ENCODE measurements at regions not wholly inside any gene's neighbourhood (a gene's known extent, or its start where the extent isn't known, plus 50 kb on each side); places are given as distances from the start of the nearest gene placed in this dataset.

- ChIA-PET POLR2A (no interaction called here), CTCF (no interaction called here)
- no peaks in the 10 kb centered on the region for H3K9me3 ChIP-seq
- DNase-seq (ENCODE audit: low read depth in 1 of 2, low spot score in 1 of 2) (no peak), FAIRE-seq (no peak), ATAC-seq (no peak)
- H3K27ac ChIP-seq = no peak overlapping the region
- H3K4me3 ChIP-seq = no peak overlapping the region
- no peak for TF ChIP-seq TP53 (CRISPR knock-in tag; IDR thresholded peaks at IDR 0.05)
- TF ChIP-seq E2F6 (IDR thresholded peaks at IDR 0.05; ENCODE audit: borderline replicate concordance, low read depth) = no peak
- no peak for TF ChIP-seq TFCP2L1 (CRISPR knock-in tag; IDR thresholded peaks at IDR 0.05)
- TF ChIP-seq MAX (IDR thresholded peaks at IDR 0.05) = no peak
- no peak for TF ChIP-seq BCL3 (IDR thresholded peaks at IDR 0.05)
- no peak for TF ChIP-seq ZNF302 (CRISPR knock-in tag; IDR thresholded peaks at IDR 0.05)
- no peak for TF ChIP-seq RFX5 (IDR thresholded peaks at IDR 0.05)
- no peak for TF ChIP-seq CBX2 (IDR thresholded peaks at IDR 0.05; ENCODE audit: borderline replicate concordance, low read depth)
- no peak for TF ChIP-seq KDM5A (IDR thresholded peaks at IDR 0.05)
- no peak for TF ChIP-seq CHD2 (IDR thresholded peaks at IDR 0.05; ENCODE audit: low read length, partially characterized antibody)
- no peak for TF ChIP-seq ZFP36 (IDR thresholded peaks at IDR 0.05; ENCODE audit: borderline replicate concordance, partially characterized antibody)
- no peak for TF ChIP-seq HES2 (IDR thresholded peaks at IDR 0.05)
- no peak for TF ChIP-seq POLR2AphosphoS2 (conservative IDR thresholded peaks at IDR 0.05; ENCODE audit: low read length)
- 51% methylated on average over 9 of the region's 9 CpGs for WGBS (ENCODE audit: missing lambda C conversion rate)
- H3K4me2 ChIP-seq = no peak overlapping the region
- H3K4me1 ChIP-seq = peaks cover 1% of the 10 kb centered on the region; the same call in 1 of the 3 replicates
Measured at GRCh38 chr7:156059369-156059768, 247.1 kb upstream of the SHH start.

- CTCF ChIA-PET = no interaction called here
- WGBS (ENCODE audit: missing lambda C conversion rate) = 68% methylated on average over 12 of the region's 14 CpGs
- DNase-seq (ENCODE audit: low read depth in 1 of 2, low spot score in 1 of 2) (no peak), ATAC-seq (no peak), FAIRE-seq (no peak)
- Histone ChIP-seq H3K4me1 (no peaks in the 10 kb centered on the region), H3K9me3 (no peaks in the 10 kb centered on the region), H3K4me2 (no peak overlapping the region), H3K4me3 (no peak overlapping the region), H3K27ac (no peak overlapping the region)
- TF ChIP-seq PBX3 (IDR thresholded peaks at IDR 0.05) = no peak
- TF ChIP-seq RFX5 (IDR thresholded peaks at IDR 0.05) = no peak
- TF ChIP-seq BHLHE40 (IDR thresholded peaks at IDR 0.05; ENCODE audit: low read depth, low read length) = no peak
- no peak for TF ChIP-seq BCL3 (IDR thresholded peaks at IDR 0.05)
- no peak for TF ChIP-seq ATOH8 (CRISPR knock-in tag; IDR thresholded peaks at IDR 0.05; ENCODE audit: low read depth)
- no peak for TF ChIP-seq FOXS1 (CRISPR knock-in tag; IDR thresholded peaks at IDR 0.05)
- TF ChIP-seq ZC3H11A (IDR thresholded peaks at IDR 0.05) = no peak
- no peak for TF ChIP-seq TFCP2L1 (CRISPR knock-in tag; IDR thresholded peaks at IDR 0.05)
- no peak for TF ChIP-seq CEBPB (IDR thresholded peaks at IDR 0.05)
- no peak for TF ChIP-seq JUN (IDR thresholded peaks at IDR 0.05)
- no peak for TF ChIP-seq USF2 (IDR thresholded peaks at IDR 0.05)
- no peak for TF ChIP-seq PHF8 (IDR thresholded peaks at IDR 0.05; ENCODE audit: borderline replicate concordance, low read depth)
- TF ChIP-seq NPAS2 (CRISPR knock-in tag; IDR thresholded peaks at IDR 0.05; ENCODE audit: borderline replicate concordance) = no peak
- no peak for TF ChIP-seq HEYL (CRISPR knock-in tag; IDR thresholded peaks at IDR 0.05)
- TF ChIP-seq CHD2 (IDR thresholded peaks at IDR 0.05; ENCODE audit: low read length, partially characterized antibody) = no peak
- TF ChIP-seq NFE2L2 (conservative IDR thresholded peaks at IDR 0.05; ENCODE audit: low read length) = no peak
- TF ChIP-seq TP53 (CRISPR knock-in tag; IDR thresholded peaks at IDR 0.05) = no peak
- TF ChIP-seq MYC (IDR thresholded peaks at IDR 0.05; ENCODE audit: borderline replicate concordance, low read length) = no peak
- TF ChIP-seq HMGXB4 (CRISPR knock-in tag; IDR thresholded peaks at IDR 0.05; ENCODE audit: borderline replicate concordance) = no peak
- no peak for TF ChIP-seq FOSL2 (IDR thresholded peaks at IDR 0.05)
- TF ChIP-seq FOSL2 (CRISPR knock-in tag; IDR thresholded peaks at IDR 0.05) = no peak
- POLR2A ChIA-PET = no interaction called here
Measured at GRCh38 chr7:156058248-156058647, 246.0 kb upstream of the SHH start.
